GM21576 (cell line): ENCODE measurements at regions not wholly inside any gene's neighbourhood (a gene's known extent, or its start where the extent isn't known, plus 50 kb on each side); places are given as distances from the start of the nearest gene placed in this dataset.
"Not testable (repeated sequence)": the region's sequence is repeated elsewhere in the genome, so short reads cannot be mapped to it uniquely, and the experiment has no call there.

ENCODE experiments used
- ATAC-seq: cut with Tn5 transposase; IDR thresholded peaks from one replicate; pipeline ENCODE4 v1.9.1; 2021; ENCODE audit warnings: mild to moderate bottlenecking, moderate library complexity; ENCODE audit not compliant: unreplicated experiment

DNA sequence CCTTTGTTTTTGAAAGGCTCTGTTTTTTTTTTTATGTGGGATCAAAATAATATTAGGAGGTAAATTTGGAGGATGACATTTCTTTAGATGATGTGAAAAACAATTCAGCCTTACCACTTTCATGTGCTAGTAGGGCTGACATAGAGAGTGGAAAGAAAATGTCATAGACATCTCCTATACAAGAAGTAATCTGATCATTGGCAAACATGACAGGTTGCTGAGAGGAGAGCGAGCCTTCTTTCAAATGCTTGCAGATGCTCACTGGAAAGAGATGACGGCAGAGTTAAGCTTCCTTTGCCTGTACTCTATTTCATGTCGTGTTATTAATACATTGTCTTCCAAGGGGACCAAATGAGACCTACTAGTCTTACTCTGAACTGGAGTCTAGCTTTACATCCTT, 160.1 kb upstream of the DAP start:
- ATAC-seq, result no peak

- ATAC-seq, result no peak
Measured at GRCh38 chr5:10920400-10920799, 159.4 kb upstream of the DAP start.

DNA sequence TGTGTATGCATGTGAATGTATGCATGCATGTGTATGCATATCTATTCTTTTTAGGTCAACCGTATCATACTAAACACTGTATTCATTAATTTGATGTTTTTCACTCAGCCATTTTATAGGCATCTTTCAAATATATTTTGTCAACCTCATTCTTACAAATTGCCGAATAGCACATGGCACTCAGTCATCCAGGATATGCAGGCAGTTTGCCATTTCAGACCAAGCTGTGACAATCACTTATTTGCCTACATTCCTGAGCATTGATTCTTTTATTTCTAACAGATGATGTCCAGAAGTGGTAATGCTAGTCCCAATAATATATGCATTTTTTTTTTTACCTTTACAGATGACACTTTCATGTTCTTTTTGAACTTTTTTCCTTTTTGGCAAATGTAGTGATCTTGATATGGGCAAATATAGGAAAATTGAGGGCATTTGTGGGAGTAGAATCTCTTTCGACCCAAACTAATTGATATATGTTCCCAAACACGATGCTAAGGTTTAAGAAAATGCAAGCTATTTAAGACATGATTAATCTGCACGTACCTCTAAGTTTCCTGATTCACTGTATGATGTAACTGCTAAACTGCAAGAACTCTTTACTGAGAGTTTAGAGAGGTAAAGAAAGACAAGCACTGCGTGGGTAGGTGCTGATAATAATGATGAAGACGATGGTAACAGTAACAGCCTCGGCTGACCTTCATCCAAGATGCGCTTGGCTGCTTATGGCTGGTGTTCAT, 153.9 kb upstream of the DAP start:
- ATAC-seq, result no peak

DNA sequence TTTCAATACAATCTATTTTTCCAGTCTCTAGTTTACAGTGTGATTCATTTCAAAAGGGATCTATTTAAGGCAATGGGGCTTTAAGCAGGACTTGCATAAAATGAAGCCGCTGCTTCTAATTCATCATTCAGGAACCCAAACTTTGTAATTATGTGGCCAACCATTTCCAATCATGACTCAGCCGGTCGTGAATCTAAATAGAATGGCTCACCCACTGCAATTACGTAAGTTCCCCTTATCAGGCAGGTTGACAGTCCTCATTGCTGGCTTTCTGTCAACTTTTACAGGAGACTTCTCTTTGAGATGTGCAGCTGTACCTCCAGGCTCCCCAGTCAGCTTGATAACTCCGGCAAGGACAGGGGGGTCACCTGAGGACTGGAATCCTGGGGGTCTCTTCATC, 152.8 kb upstream of the DAP start:
- no peak for ATAC-seq

DNA sequence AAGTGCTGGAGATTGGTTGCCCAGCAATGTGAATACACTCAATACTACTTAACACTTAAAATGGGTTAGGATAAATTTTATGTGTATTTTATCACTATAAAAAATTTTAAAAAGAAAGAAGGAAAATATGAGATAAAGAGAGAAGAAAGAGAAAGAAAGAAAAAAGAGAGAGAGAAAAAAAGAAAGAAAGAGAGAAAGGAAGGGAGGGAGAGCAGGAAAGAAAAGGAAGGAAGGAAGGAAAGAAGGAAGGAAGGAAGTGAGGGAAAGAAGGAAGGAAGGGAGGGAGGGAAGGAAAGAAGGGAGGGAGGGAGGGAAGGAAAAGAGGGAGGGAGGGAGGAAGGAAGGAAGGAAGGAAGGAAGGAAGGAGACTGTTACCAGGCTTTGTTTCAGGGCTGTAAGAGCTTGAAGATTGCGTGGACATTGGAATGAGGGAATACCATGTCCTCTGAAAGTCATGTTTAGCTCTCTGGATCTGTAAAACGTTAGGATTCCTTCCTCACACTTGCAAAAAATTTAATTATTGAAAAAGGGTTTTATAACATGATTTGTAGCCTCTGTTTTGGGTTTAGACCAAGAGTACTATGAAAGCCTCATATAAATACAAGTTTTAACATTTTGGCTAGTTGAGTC, 152.3 kb upstream of the DAP start:
- no peak for ATAC-seq

GRCh38 chr5:10912435-10912834, 151.4 kb upstream of the DAP start:
- ATAC-seq, result no peak

DNA sequence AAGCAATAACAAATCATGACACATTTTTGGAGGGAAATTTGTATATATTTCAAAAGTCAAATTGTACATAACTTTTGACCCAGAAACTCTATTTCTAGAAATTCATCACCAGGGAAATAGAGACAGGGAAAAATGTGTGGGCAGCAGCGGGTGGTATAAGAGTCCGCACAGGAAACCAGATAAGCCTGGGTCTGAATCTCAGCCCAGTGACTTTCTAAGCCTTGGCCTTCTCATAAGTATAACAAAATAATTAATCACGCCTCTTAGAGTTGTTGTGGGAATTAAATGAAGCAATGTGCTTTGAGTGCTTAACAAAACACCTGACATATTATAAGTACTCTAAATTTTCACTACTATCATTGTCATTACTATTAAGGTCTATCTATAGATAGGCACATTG, 149.2 kb upstream of the DAP start:
- no peak for ATAC-seq

GRCh38 chr5:10904862-10905432, 143.9 kb upstream of the DAP start:
- ATAC-seq, result no peak

DNA sequence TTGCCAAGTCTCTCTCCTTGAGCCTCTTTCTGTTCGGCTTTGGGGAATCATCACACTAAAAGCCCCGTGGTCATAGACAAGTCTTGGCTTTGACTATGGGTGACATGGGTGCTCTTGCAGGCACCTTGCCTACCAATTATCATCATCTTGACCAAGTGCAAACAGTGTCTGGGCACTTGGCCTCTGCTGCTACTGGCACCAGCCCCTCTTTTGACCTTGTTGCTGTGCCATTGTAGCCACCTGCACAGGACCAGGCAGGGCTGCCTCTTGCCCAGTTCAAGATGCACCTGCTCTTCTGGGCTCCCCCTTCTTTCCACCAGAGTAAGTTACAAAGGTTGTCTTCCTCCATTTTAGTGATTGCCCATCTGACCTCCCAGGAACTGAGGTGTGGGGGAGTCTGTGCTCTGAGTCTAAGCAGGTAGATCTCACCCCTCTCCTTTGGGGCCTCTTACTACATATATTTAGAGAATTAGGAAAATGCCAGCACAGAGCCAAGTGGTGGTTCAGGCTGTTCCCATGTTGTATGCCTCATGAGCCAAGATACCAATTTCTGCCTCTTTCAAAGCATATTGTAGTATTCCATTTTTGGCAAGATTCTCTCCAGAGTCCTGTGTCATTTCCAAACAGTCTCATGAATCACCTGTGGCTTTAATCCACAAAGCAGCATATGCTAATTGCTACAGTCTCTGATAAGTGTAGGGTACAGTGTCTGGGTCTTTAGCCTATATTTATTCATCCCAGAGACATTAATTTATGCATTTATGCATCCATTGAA, 142.9 kb upstream of the DAP start:
- ATAC-seq, result no peak

GRCh38 chr5:10902145-10902544, 141.1 kb upstream of the DAP start:
- ATAC-seq, result no peak

GRCh38 chr5:10898514-10898913, 137.5 kb upstream of the DAP start:
- no peak for ATAC-seq

- ATAC-seq, result no peak
Measured at GRCh38 chr5:10896016-10896415, 135.0 kb upstream of the DAP start.

DNA sequence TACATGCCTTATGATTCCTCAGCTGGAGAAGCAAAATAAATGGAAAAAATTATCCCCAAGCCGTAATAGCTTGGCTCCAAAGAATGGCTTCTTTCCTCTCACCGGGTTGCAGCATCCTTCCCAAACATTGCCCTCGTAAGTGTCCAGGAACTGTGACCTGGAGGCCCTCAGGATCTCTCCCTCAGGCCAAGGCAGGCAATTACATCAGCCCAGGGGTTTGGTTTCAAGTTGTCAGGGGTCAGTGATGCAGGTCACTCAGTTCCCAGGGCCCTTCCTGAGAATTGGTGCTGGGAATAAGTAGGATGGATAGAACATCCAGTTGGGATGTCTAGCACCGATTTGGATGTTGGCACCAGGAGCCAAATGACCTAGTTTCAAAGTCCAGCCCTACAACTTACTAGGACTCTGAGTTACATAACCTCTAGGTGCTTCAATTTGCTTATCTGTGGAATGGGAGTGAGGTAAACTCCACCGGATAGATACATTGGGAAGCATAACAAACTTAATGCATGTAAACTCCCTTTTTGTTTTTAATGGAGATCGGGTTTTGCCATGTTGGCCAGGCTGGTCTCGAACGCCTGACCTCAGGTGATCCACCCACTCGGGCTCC, 133.5 kb upstream of the DAP start:
- ATAC-seq, result no peak

DNA sequence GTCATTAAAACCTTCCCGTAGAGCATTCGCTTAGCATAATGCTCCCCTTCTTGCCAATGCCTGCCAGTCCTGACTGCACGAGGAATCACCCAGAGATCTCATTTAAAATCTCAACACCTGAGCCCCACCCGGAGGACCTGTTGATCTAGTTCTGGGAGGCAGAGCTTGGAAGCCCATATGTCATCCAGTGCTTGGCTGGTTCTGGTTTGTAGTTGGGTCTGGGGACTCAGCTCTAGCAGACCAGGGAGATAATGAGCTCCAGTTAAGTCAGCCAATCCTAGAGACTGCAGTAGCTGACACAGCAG, 131.8 kb upstream of the DAP start:
- ATAC-seq, result no peak

DNA sequence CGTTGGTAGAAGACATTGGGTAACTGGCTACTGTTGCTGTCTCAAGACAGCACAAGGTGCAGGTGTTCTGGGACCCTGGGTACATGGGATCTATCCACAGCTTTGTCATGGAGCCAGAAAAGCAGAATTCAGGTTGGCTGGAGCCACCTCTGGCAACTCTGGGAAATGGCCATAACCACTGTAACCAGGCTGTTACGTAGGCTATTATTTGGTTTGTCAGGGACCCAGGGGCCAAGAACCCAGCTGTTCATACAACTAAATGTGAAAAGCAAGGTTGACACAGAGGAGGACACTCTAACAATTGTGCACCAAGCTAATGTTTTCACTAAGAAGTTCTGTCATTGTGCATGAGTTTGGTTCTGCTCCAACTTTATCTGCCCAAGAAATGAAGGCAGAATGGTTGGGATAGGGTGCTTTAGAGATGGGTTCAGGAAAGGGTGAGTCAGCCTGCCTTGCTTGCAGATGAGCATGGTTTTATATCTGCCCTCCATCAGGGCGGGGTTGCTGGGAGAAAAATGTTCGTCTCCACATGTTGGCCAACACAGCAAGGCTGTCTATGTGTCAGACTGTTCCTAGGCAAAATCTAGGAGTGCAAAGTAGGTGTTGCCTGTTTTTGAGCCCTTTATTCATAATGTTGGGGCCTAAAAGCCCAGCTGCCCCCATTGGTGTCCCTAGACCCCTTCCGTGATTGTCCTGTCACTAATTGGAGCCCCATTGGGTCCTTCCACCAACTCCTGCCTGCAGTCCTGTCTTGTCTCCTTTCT, 131.3 kb upstream of the DAP start:
- no peak for ATAC-seq

- no peak for ATAC-seq
Measured at GRCh38 chr5:10891193-10891592, 130.2 kb upstream of the DAP start.

- no peak for ATAC-seq
Measured at GRCh38 chr5:10886497-10886896, 125.5 kb upstream of the DAP start.

DNA sequence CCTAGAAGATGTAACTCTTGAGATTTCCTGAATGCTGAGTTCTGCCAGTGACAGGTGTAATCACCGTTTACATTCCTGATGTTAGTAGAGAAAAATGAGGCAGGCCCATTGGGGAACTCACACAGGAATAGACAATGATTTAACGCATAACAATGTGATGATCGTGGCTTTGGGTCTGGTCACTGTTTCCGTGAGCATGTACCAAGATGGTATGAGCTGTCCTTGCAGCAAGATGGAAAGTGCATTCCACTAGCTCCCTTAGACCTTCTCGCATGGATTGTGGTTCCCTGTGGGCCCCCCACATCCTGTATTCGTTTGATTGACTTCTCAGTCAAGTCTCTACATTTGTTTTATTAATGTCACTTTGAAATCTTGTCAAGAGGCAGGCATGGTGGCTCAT, 124.0 kb upstream of the DAP start:
- ATAC-seq, result no peak

GRCh38 chr5:10883945-10884344, 122.9 kb upstream of the DAP start:
- ATAC-seq, result not testable (repeated sequence)

- ATAC-seq, result no peak
Measured at GRCh38 chr5:10880934-10881333, 119.9 kb upstream of the DAP start.

DNA sequence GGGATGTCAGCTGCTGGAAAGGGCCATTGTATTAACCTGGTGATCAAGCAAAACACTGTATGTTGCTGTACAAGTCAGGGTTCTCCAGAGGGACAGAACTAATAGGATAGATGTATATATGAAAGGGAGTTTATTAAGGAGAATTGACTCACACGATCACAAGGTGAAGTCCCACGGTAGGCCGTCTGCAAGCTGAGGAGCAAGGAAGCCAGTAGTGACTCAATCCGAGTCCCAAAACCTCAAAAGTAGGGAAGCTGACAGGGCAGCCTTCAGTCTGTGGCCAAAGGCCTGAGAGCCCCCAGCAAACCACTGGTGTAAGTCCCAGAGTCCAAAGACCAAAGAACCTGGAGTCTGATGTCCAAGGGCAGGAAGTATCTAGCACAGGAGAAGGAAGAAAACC, 116.0 kb upstream of the DAP start:
- not testable (repeated sequence) for ATAC-seq
